ENCODE measurements at regions not wholly inside any gene's neighbourhood (a gene's known extent, or its start where the extent isn't known, plus 50 kb on each side); places are given as distances from the start of the nearest gene placed in this dataset.

DNA sequence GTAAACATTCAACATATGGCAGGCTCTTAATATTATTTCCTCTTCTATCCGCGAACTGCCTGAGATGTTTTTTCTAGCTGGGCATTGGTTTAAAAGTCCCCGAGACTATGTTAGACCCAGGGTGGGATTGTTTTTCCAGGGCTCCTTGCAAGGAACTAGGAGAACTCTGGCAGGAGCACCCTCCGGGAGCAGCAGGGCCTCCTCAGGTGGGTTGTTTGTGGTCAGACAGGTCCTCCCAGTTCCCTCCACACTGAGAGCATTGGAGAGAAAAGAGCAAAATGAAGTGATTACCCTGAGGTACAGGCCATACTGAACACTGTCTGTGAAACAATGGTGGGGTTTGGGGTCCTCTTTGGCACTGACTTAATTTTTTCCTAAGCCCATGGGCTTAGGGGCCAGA, 115.9 kb upstream of the LGALSL start:
- TF ChIP-seq, protein P1, sequence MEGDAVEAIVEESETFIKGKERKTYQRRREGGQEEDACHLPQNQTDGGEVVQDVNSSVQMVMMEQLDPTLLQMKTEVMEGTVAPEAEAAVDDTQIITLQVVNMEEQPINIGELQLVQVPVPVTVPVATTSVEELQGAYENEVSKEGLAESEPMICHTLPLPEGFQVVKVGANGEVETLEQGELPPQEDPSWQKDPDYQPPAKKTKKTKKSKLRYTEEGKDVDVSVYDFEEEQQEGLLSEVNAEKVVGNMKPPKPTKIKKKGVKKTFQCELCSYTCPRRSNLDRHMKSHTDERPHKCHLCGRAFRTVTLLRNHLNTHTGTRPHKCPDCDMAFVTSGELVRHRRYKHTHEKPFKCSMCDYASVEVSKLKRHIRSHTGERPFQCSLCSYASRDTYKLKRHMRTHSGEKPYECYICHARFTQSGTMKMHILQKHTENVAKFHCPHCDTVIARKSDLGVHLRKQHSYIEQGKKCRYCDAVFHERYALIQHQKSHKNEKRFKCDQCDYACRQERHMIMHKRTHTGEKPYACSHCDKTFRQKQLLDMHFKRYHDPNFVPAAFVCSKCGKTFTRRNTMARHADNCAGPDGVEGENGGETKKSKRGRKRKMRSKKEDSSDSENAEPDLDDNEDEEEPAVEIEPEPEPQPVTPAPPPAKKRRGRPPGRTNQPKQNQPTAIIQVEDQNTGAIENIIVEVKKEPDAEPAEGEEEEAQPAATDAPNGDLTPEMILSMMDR (IDR thresholded peaks at IDR 0.05) = no peak
- TF ChIP-seq POLR2A (IDR thresholded peaks at IDR 0.05) = no peak
